Neural progenitor cell (in vitro differentiated cells): ENCODE measurements at regions not wholly inside any gene's neighbourhood (a gene's known extent, or its start where the extent isn't known, plus 50 kb on each side); places are given as distances from the start of the nearest gene placed in this dataset.

ENCODE experiments used
- CTCF ChIP-seq: fragments of 200-600 bp; sonication (generic); IDR thresholded peaks from 2 replicates; pipeline ENCODE4 v1.5.1; 2017; ENCODE audit warnings: antibody characterized with exemption, mild to moderate bottlenecking
- EZH2 ChIP-seq: fragments of 200-600 bp; sonication (generic); IDR thresholded peaks from 2 replicates; pipeline ENCODE4 v1.6.1; 2017; ENCODE audit warnings: antibody characterized with exemption, mild to moderate bottlenecking, moderate library complexity
- EZH2phosphoT487 ChIP-seq: fragments of 200-600 bp; sonication (generic); IDR thresholded peaks from 2 replicates; pipeline ENCODE4 v1.6.1; 2017; ENCODE audit warnings: antibody characterized with exemption

GRCh38 chr10:56470701-56471100 is 109.6 kb upstream of the ZWINT start:
- no peak for TF ChIP-seq CTCF
- no peak for TF ChIP-seq EZH2phosphoT487
- no peak for TF ChIP-seq EZH2
